ENCODE measurements at regions not wholly inside any gene's neighbourhood (a gene's known extent, or its start where the extent isn't known, plus 50 kb on each side); places are given as distances from the start of the nearest gene placed in this dataset.

DNA sequence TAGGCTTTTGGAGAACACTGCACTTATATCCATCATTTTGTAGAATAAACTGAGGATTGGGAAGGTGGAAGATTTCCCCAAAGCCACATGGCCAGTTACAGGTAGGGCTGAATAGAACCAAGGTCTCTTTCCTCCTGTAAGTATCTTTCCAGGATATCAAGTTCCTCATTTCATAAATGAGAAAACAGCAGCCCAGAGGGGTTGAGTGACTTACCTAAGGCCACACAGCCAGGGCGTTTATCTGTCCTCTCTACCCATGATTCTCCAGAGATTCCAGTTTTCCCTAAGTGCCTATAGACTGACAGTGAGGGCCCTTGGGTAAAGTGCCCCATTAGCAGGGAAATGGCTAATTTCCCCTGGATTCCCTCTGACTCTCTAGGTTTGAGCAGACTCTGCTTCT lies 132.3 kb upstream of the SKOR2 start:
- Histone ChIP-seq H3K9me3 (peaks cover 3% of the 10 kb centered on the region; the same call in 1 of the 2 replicates), H3F3A (replicated peaks; ENCODE audit: insufficient read depth) (no peaks in the 10 kb centered on the region), H3K9me2 (no peaks in the 10 kb centered on the region), H3K4me2 (no peak overlapping the region), H3K27me3 (ENCODE audit: insufficient read depth) (no peaks in the 10 kb centered on the region), H3K4me1 (ENCODE audit: control insufficient read depth in 1 of 2, insufficient read depth in 2 of 2, low read depth in 1 of 2, low read length in 1 of 2) (no peaks in the 10 kb centered on the region), H3K27ac (ENCODE audit: low read depth in 2 of 2, low read length in 1 of 2) (no peak overlapping the region), H3K9ac (no peak overlapping the region), H4K20me1 (ENCODE audit: insufficient read depth) (no peaks in the 10 kb centered on the region), H3K36me3 (replicated peaks in 1 of 2; ENCODE audit: control insufficient read depth in 1 of 2, insufficient read depth in 2 of 2, low read length in 1 of 2) (no peaks in the 10 kb centered on the region), H3K4me3 (ENCODE audit: low read depth in 2 of 2, low read length in 1 of 2) (no peak overlapping the region), H2AFZ (ENCODE audit: low read depth) (no peak overlapping the region), H3K79me2 (ENCODE audit: insufficient read depth) (no peaks in the 10 kb centered on the region)
- DNase-seq: no peak
- ChIA-PET POLR2A (no interaction called here), CTCF (interaction anchor here (0.8 kb wide), 1 partner anchor 14 kb away, joined by 3 read pairs; no protein-coding TSS in a partner anchor)
- TF ChIP-seq EZH2phosphoT487 (IDR thresholded peaks at IDR 0.05; ENCODE audit: borderline replicate concordance, low read depth) (no peak), EP300 (IDR thresholded peaks at IDR 0.05; ENCODE audit: borderline replicate concordance in 1 of 2, low read depth in 1 of 2, low read length in 1 of 2) (no peak), NFIC (IDR thresholded peaks at IDR 0.05; ENCODE audit: borderline replicate concordance) (no peak), RFX5 (IDR thresholded peaks at IDR 0.05; ENCODE audit: low read length) (no peak), JUND (IDR thresholded peaks at IDR 0.05) (no peak), TAF1 (IDR thresholded peaks at IDR 0.05; ENCODE audit: borderline replicate concordance, low read depth, low read length) (no peak), FOXJ3 (CRISPR knock-in tag; IDR thresholded peaks at IDR 0.05) (no peak), FOXM1 (IDR thresholded peaks at IDR 0.05; ENCODE audit: low read depth) (no peak)
- WGBS (ENCODE audit: low lambda C conversion rate): 0% methylated on average over 1 of the region's 1 CpG

DNA sequence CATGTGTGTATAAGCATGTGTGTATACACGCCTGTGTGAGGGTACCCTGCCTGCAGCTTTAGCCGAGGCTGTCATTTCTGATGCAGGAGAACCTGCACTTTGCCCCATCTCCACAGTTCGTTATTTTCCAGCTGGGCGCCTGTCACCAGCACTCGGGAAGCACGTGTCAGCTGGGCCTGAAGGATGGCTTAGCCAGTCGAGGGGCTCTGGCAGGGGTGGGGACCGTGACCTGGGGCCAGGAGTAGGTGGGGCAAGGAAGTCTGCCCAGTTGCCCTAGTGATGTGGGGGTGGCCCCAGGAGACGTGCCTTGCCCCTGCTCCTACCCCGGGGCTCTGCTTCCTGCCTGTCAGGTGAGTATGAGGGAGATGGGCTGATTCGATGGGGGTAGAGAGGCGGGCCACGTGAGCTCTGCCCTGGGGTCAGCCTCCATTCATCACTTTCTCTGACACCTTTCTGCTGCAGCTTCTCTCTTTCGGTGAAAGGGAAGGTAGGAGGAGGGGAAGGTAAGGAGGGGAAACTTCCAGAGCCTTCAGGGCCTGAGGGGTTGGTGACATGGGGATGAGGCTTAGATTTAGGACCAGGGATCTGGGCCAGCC lies 130.6 kb upstream of the SKOR2 start:
- no peaks in the 10 kb centered on the region for H3K9me2 ChIP-seq
- H3K27me3 ChIP-seq (ENCODE audit: insufficient read depth): no peaks in the 10 kb centered on the region
- ChIA-PET POLR2A (no interaction called here), CTCF (interaction anchor here (1.2 to 1.7 kb wide), 2 partner anchors 120 to 367 kb away, joined by 4 read pairs; no protein-coding TSS in a partner anchor)
- H3K79me2 ChIP-seq (ENCODE audit: insufficient read depth): no peaks in the 10 kb centered on the region
- no peaks in the 10 kb centered on the region for H4K20me1 ChIP-seq (ENCODE audit: insufficient read depth)
- DNase-seq: no peak
- H2AFZ ChIP-seq (ENCODE audit: low read depth): no peak overlapping the region
- peaks cover 3% of the 10 kb centered on the region; the same call in 1 of the 2 replicates for H3K9me3 ChIP-seq
- H3F3A ChIP-seq (replicated peaks; ENCODE audit: insufficient read depth): no peaks in the 10 kb centered on the region
- no peak overlapping the region for H3K4me2 ChIP-seq
- no peak overlapping the region for H3K4me3 ChIP-seq (ENCODE audit: low read depth in 2 of 2, low read length in 1 of 2)
- 38% methylated on average over 7 of the region's 14 CpGs for WGBS (ENCODE audit: low lambda C conversion rate)
- H3K9ac ChIP-seq: no peak overlapping the region
- no peak for TF ChIP-seq TCF12 (IDR thresholded peaks at IDR 0.05)
- TF ChIP-seq GABPA (IDR thresholded peaks at IDR 0.05; ENCODE audit: low read depth): no peak
- no peak for TF ChIP-seq POLR2AphosphoS5 (IDR thresholded peaks at IDR 0.05; ENCODE audit: low read depth, low read length)
- TF ChIP-seq SIN3A (IDR thresholded peaks at IDR 0.05; ENCODE audit: borderline replicate concordance, low read depth, low read length): no peak
- TF ChIP-seq, protein P1, sequence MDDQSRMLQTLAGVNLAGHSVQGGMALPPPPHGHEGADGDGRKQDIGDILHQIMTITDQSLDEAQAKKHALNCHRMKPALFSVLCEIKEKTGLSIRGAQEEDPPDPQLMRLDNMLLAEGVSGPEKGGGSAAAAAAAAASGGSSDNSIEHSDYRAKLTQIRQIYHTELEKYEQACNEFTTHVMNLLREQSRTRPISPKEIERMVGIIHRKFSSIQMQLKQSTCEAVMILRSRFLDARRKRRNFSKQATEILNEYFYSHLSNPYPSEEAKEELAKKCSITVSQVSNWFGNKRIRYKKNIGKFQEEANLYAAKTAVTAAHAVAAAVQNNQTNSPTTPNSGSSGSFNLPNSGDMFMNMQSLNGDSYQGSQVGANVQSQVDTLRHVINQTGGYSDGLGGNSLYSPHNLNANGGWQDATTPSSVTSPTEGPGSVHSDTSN (IDR thresholded peaks at IDR 0.05): no peak
- TF ChIP-seq CHD2 (IDR thresholded peaks at IDR 0.05; ENCODE audit: low read length, partially characterized antibody): no peak
- TF ChIP-seq, protein P2, sequence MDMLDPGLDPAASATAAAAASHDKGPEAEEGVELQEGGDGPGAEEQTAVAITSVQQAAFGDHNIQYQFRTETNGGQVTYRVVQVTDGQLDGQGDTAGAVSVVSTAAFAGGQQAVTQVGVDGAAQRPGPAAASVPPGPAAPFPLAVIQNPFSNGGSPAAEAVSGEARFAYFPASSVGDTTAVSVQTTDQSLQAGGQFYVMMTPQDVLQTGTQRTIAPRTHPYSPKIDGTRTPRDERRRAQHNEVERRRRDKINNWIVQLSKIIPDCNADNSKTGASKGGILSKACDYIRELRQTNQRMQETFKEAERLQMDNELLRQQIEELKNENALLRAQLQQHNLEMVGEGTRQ (IDR thresholded peaks at IDR 0.05; ENCODE audit: borderline replicate concordance, low read depth, low read length): no peak
- TF ChIP-seq RAD21 (IDR thresholded peaks at IDR 0.05; ENCODE audit: low read length): no peak
- TF ChIP-seq, protein P3, sequence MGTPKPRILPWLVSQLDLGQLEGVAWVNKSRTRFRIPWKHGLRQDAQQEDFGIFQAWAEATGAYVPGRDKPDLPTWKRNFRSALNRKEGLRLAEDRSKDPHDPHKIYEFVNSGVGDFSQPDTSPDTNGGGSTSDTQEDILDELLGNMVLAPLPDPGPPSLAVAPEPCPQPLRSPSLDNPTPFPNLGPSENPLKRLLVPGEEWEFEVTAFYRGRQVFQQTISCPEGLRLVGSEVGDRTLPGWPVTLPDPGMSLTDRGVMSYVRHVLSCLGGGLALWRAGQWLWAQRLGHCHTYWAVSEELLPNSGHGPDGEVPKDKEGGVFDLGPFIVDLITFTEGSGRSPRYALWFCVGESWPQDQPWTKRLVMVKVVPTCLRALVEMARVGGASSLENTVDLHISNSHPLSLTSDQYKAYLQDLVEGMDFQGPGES (IDR thresholded peaks at IDR 0.05; ENCODE audit: low read depth, low read length): no peak
- TF ChIP-seq, protein P4, sequence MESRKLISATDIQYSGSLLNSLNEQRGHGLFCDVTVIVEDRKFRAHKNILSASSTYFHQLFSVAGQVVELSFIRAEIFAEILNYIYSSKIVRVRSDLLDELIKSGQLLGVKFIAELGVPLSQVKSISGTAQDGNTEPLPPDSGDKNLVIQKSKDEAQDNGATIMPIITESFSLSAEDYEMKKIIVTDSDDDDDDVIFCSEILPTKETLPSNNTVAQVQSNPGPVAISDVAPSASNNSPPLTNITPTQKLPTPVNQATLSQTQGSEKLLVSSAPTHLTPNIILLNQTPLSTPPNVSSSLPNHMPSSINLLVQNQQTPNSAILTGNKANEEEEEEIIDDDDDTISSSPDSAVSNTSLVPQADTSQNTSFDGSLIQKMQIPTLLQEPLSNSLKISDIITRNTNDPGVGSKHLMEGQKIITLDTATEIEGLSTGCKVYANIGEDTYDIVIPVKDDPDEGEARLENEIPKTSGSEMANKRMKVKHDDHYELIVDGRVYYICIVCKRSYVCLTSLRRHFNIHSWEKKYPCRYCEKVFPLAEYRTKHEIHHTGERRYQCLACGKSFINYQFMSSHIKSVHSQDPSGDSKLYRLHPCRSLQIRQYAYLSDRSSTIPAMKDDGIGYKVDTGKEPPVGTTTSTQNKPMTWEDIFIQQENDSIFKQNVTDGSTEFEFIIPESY (IDR thresholded peaks at IDR 0.05; ENCODE audit: borderline replicate concordance, low read depth): no peak
- TF ChIP-seq RXRA (IDR thresholded peaks at IDR 0.05; ENCODE audit: borderline replicate concordance, low read depth): no peak
- TF ChIP-seq, protein P5, sequence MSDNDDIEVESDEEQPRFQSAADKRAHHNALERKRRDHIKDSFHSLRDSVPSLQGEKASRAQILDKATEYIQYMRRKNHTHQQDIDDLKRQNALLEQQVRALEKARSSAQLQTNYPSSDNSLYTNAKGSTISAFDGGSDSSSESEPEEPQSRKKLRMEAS (IDR thresholded peaks at IDR 0.05; ENCODE audit: low read depth): no peak
- no peak for TF ChIP-seq MEF2A (IDR thresholded peaks at IDR 0.05; ENCODE audit: borderline replicate concordance, low read depth)
- TF ChIP-seq ELF1 (IDR thresholded peaks at IDR 0.05): no peak
- no peaks in the 10 kb centered on the region for H3K36me3 ChIP-seq (replicated peaks in 1 of 2; ENCODE audit: control insufficient read depth in 1 of 2, insufficient read depth in 2 of 2, low read length in 1 of 2)
- no peaks in the 10 kb centered on the region for H3K4me1 ChIP-seq (ENCODE audit: control insufficient read depth in 1 of 2, insufficient read depth in 2 of 2, low read depth in 1 of 2, low read length in 1 of 2)
- no peak overlapping the region for H3K27ac ChIP-seq (ENCODE audit: low read depth in 2 of 2, low read length in 1 of 2)

Measured in SK-N-SH (cell line).